Kidney epithelial cell (primary cell): ENCODE measurements at regions not wholly inside any gene's neighbourhood (a gene's known extent, or its start where the extent isn't known, plus 50 kb on each side); places are given as distances from the start of the nearest gene placed in this dataset.

ENCODE experiments used
- DNase-seq: peaks from one replicate; pipeline ENCODE4 v3.0.0-alpha.2; 2010; ENCODE audit warnings: low read depth
- H3K27me3 ChIP-seq: 2 replicates; pipeline ENCODE4 v1.6.0; 2011; ENCODE audit warnings: low read length; ENCODE audit not compliant: control insufficient read depth, insufficient read depth
- H3K36me3 ChIP-seq: 2 replicates; pipeline ENCODE4 v1.5.1; 2011; ENCODE audit warnings: low read length; ENCODE audit not compliant: control insufficient read depth, insufficient read depth
- H3K4me3 ChIP-seq: 2 replicates; pipeline ENCODE4 v1.5.1; 2011; ENCODE audit warnings: low read depth, mild to moderate bottlenecking, control low read depth, low read length
- CTCF ChIP-seq: IDR thresholded peaks from 2 replicates; pipeline ENCODE4 v1.5.1; 2011; ENCODE audit warnings: mild to moderate bottlenecking, moderate library complexity, low read length, control low read depth, inconsistent platforms; ENCODE audit not compliant: insufficient read depth, poor library complexity, severe bottlenecking

DNA sequence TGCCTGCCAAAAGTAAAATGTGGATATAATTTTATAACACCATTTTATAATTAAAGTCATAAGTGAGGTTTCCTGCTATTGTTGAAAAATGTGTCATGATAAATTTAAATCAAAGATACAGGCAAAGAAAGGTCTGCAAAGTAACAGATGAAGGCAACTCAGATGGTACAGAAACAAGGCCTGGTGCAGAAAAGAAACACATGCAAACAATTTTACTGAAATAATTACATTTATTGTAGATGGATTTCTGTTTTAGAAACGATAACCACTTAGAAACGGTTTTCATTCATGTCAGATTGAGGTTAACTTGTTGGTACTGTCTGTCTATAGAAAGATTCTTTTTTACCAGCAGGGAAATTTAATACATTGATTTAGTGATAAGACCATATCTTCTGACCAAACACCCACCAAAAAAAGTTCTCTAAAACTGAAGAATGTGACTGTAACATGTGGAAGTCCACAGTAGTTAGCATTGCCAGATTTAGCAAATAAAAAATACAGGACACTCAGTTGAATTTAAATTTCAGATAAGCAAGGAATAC, 105.5 kb upstream of the FERMT1 start:
- Histone ChIP-seq H3K4me3 (no peak overlapping the region), H3K27me3 (no peaks in the 10 kb centered on the region), H3K36me3 (no peaks in the 10 kb centered on the region)
- DNase-seq, result no peak
- TF ChIP-seq CTCF, result no peak

- H3K4me3 ChIP-seq, result no peak overlapping the region
- no peaks in the 10 kb centered on the region for H3K36me3 ChIP-seq
- no peak for DNase-seq
- TF ChIP-seq CTCF, result no peak
- H3K27me3 ChIP-seq, result no peaks in the 10 kb centered on the region
Measured at GRCh38 chr20:6213311-6213710, 90.5 kb upstream of the FERMT1 start.

DNA sequence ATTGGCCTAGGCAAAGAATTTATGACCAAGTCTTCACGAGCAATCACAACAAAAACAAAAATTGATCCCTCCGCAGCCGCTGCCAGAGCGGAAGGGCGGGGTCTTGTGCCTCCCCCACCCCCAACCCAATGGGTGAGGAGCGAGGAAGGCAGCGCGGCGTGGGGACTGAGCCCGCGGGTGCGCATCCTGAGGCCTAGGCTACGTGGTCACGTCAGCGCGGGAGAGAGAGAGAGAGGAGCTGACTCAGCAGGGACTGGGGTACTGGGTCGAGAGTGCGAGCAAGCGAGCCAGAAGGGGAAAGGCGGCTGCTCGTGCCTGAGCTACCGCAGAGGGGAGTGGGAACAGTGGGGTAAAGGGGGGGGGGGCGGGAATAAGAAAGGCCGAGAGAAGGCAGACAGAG, 90.1 kb upstream of the FERMT1 start:
- no peaks in the 10 kb centered on the region for H3K27me3 ChIP-seq
- H3K4me3 ChIP-seq, result no peak overlapping the region
- H3K36me3 ChIP-seq, result no peaks in the 10 kb centered on the region
- TF ChIP-seq CTCF, result no peak
- no peak for DNase-seq

GRCh38 chr20:6209093-6209492, 86.3 kb upstream of the FERMT1 start:
- DNase-seq, result no peak
- Histone ChIP-seq H3K4me3 (no peak overlapping the region), H3K36me3 (no peaks in the 10 kb centered on the region), H3K27me3 (no peaks in the 10 kb centered on the region)
- no peak for TF ChIP-seq CTCF

- no peak overlapping the region for H3K4me3 ChIP-seq
- H3K27me3 ChIP-seq, result no peaks in the 10 kb centered on the region
- no peak for DNase-seq
- no peaks in the 10 kb centered on the region for H3K36me3 ChIP-seq
- no peak for TF ChIP-seq CTCF
Measured at GRCh38 chr20:6200092-6200491, 77.3 kb upstream of the FERMT1 start.

DNA sequence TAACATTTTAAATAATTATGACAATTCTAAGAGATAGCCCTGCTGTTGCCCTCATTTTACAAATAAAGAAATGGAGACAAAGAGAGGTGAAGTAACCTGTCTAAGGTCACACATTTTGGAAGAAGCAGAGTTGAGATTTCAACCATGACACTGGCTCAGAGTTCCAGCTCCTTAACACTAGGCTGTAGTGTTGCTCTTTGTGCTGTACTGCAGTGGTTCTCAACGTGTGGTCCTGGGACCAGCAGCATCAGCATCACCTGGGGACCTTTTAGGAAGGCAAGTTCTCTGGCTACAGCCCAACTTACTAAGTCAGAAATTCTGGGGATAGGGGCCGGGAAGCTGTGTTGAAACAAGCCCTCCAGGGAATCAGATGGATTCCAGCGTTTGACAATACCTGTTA, 62.4 kb upstream of the FERMT1 start:
- no peak for DNase-seq
- no peak for TF ChIP-seq CTCF
- Histone ChIP-seq H3K4me3 (no peak overlapping the region), H3K36me3 (no peaks in the 10 kb centered on the region), H3K27me3 (no peaks in the 10 kb centered on the region)
